AG10803 (cell line): ENCODE measurements at regions not wholly inside any gene's neighbourhood (a gene's known extent, or its start where the extent isn't known, plus 50 kb on each side); places are given as distances from the start of the nearest gene placed in this dataset.
"Not testable (repeated sequence)": the region's sequence is repeated elsewhere in the genome, so short reads cannot be mapped to it uniquely, and the experiment has no call there.

ENCODE experiments used
- DNase-seq: peaks from one replicate; pipeline ENCODE4 v3.0.0; 2010; ENCODE audit warnings: low read depth
- H3K4me3 ChIP-seq: 2 replicates; pipeline ENCODE4 v1.5.1; 2011; ENCODE audit warnings: mild to moderate bottlenecking, low read length, control low read depth
- CTCF ChIP-seq: conservative IDR thresholded peaks from 2 replicates; pipeline ENCODE4 v1.5.1; 2011; ENCODE audit warnings: mild to moderate bottlenecking, low read length, control low read depth, inconsistent platforms

DNA sequence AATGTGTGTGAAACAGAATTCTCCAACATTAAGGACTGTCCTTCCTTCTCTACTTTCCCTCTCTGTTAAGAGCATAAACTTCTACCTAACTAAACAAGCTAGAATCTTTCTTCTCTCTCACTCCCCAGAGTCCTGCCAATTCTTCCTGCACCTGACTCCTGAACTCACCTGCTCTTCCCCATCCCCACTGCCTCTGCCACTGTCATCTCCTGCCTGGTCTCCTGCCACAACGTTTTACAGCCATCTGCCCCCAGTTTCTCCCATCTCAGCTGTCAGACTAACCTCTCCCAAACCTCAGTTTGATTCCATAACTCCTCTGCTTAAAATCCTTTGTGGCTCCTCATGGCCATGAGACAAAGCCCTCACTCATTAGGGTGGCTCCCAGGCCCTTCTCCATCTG, 119.8 kb upstream of the FOXN2 start:
- no peak for TF ChIP-seq CTCF
- H3K4me3 ChIP-seq: no peak overlapping the region
- no peak for DNase-seq

GRCh38 chr2:48195169-48195568, 119.3 kb upstream of the FOXN2 start:
- H3K4me3 ChIP-seq: no peak overlapping the region
- DNase-seq: no peak
- no peak for TF ChIP-seq CTCF

GRCh38 chr2:48197618-48198017, 116.9 kb upstream of the FOXN2 start:
- DNase-seq: no peak
- no peak for TF ChIP-seq CTCF
- H3K4me3 ChIP-seq: no peak overlapping the region

GRCh38 chr2:48198371-48198770, 116.1 kb upstream of the FOXN2 start:
- no peak for DNase-seq
- no peak for TF ChIP-seq CTCF
- H3K4me3 ChIP-seq: no peak overlapping the region

DNA sequence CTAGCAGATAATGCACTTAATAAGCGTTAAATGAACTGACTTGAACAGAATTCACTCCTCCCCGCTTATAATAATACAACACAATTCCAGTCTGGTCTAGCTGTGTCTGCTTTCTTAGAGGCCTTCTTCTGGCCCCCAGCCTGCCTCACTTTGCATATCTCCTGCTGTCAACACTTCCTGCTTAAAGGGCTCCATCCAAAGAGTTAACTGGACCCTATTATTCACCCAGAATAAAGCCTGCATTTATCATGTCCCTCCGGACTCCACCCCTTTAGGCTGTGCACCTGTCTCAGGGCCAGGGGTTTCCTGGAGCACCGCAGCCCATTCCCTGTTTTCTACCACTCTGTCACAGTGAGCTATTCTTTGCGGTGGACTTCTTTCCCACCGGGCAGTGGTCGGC, 115.4 kb upstream of the FOXN2 start:
- no peak overlapping the region for H3K4me3 ChIP-seq
- TF ChIP-seq CTCF: no peak
- no peak for DNase-seq

DNA sequence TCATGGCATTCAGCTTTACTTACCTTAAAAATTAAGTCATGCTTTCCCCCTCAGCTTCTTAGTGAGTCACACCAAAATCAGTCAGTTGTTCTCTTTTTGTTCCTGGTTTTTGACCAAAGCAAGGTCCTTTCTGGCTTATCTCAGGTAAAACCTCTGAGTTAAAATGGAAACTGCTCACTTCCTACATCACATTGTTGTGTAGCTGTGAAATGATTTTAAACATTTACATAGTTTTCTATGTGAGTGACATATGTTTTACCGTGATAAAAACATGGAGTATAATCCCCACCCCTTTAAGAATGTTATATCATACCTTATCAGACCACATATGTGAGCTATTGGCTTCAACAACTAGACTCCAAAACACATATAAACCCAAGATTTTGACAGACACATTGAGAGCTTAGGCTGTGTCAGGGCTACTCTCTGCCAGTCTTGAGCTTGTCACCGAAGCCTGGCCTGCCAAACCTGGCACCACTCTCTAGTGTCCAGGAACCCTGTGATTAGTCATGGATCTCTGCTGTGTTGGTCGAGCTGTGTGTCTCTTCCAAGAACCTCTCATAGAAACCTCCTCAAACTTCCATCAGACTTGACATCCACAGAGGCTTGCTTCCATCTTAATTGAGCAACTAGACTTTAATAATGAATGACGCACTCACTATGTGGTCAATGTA, 113.7 kb upstream of the FOXN2 start:
- H3K4me3 ChIP-seq: no peak overlapping the region
- no peak for TF ChIP-seq CTCF

GRCh38 chr2:48201435-48201834, 113.0 kb upstream of the FOXN2 start:
- DNase-seq, H3K4me3 ChIP-seq: not testable (repeated sequence)

More for the DNA sequence above, 113.7 kb upstream of the FOXN2 start:
- DNase-seq: no peak
